ENCODE measurements at regions not wholly inside any gene's neighbourhood (a gene's known extent, or its start where the extent isn't known, plus 50 kb on each side); places are given as distances from the start of the nearest gene placed in this dataset.

DNA sequence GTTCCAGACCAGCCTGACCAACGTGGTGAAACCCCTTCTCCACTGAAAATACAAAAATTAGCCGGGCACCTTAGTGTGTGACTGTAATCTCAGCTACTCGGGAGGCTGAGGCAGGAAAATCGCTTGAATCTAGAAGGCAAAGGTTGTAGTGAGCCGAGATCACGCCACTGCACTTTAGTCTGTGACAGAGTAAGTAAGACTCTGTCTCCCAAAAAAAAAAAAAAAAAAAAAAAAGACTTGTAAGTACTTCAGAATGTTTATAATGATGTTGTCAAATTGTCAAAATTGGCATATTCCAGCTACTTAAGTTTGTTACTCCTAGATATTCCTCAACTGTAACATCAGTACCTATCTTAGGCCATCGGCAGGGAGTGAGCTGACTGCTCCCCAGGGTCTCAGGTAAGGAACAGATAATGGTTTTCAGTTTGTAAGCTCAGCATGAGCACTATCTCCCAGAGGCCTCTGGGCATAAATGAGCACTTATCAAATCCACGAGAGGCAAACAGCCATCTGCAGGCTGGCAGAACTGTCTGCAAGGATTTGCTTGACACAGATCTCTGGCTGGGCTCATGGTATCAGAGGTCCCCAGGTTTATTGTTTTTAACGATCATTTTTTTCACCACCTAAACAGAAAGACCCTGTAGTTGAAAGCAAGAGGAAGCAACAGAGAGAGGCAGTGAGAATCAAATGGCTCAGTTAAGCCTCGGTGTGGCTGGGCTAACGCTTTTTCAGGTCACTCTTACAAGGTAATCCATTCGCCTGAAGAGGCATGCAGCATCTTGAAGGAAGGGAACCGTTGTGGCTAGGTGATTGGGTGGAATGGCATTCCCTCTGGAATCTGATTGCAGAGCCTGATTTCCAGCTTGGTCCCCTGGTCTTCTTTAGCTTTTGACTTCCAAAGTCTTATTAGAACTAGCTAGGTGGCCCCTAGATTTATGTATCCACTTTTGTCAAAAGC, 115.9 kb downstream of the LY86 start:
- H3K4me3 ChIP-seq (ENCODE audit: low read depth, low read length) = no peak overlapping the region
- no peak for DNase-seq (ENCODE audit: low read depth)
- TF ChIP-seq, protein P1, sequence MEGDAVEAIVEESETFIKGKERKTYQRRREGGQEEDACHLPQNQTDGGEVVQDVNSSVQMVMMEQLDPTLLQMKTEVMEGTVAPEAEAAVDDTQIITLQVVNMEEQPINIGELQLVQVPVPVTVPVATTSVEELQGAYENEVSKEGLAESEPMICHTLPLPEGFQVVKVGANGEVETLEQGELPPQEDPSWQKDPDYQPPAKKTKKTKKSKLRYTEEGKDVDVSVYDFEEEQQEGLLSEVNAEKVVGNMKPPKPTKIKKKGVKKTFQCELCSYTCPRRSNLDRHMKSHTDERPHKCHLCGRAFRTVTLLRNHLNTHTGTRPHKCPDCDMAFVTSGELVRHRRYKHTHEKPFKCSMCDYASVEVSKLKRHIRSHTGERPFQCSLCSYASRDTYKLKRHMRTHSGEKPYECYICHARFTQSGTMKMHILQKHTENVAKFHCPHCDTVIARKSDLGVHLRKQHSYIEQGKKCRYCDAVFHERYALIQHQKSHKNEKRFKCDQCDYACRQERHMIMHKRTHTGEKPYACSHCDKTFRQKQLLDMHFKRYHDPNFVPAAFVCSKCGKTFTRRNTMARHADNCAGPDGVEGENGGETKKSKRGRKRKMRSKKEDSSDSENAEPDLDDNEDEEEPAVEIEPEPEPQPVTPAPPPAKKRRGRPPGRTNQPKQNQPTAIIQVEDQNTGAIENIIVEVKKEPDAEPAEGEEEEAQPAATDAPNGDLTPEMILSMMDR (IDR thresholded peaks at IDR 0.05; ENCODE audit: control insufficient read depth, extremely low read depth, insufficient read depth) = no peak

DNA sequence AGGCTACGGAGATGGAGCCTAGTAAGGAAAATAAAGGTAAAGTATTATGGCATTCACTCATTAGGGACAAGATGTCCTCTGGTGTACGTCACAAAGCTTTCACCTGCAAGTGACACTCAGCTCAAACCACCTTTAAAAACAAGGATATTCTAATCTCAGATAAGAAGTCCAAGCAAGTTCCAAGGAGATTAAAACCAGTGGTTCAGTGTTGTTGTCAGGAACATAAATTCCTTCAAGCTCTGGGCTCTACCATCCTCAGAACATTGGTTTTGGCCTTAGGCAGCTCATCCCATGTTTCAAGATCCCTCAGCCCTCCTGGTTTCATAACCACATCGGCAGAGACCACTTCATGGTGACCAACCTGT, 116.5 kb downstream of the LY86 start:
- no peak overlapping the region for H3K4me3 ChIP-seq (ENCODE audit: low read depth, low read length)
- no peak for DNase-seq (ENCODE audit: low read depth)
- TF ChIP-seq, protein P1 (IDR thresholded peaks at IDR 0.05; ENCODE audit: control insufficient read depth, extremely low read depth, insufficient read depth) = no peak

DNA sequence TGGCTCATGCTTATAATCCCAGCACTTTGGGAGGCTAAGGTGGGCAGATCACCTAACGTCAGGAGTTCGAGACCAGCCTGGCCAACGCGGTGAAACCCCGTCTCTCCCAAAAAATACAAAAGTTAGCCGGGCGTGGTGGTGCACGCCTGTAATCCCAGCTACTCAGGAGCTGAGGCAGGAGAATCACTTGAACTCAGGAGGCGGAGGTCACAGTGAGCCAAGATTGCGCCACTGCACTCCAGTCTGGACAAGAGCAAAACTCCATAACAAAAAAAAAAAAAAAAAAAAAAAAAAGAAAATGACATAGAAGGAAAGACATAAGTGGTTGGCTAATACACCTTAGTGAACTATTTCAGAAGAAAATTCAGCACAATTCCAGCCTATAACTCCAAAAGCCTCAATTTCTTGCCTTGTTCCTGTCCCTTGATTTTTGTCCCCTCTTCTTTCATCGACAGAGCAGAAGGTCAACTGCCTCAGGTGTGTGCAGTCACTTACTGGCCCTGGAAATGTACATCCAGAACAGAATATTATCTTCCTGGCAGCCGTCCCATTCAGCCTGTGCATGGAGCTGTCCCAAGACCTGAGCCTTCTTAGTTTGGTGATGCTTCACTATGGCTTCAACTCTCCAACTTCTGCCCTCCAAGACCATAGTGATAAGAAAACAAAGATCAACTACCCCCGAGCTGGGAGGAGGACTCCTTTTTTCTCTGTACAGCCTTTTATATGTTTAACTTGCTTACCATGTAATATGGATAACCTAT, 117.6 kb downstream of the LY86 start:
- DNase-seq (ENCODE audit: low read depth) = no peak
- H3K4me3 ChIP-seq (ENCODE audit: low read depth, low read length) = no peak overlapping the region
- TF ChIP-seq, protein P1 (IDR thresholded peaks at IDR 0.05; ENCODE audit: control insufficient read depth, extremely low read depth, insufficient read depth) = no peak

DNA sequence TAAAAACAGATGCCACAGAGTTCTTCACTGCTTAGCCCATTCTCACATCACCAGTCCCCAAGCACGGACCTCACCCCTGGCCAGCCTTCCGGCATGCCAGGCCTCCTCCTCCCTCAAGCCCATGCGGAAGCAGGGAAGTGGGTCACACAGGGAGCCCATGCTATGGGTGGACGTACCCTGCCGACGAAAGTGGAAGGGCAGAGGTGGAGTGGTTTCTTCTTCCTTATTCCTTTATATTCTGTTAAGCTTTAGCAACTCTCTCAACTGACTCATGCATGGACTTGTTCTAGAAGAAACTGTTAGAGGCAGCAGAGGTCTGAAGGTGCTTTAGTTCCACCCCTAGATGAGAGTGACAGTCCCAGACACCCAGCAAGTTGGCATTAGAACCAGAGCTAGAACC, 118.6 kb downstream of the LY86 start:
- H3K4me3 ChIP-seq (ENCODE audit: low read depth, low read length) = no peak overlapping the region
- TF ChIP-seq, protein P1 (IDR thresholded peaks at IDR 0.05; ENCODE audit: control insufficient read depth, extremely low read depth, insufficient read depth) = no peak
- no peak for DNase-seq (ENCODE audit: low read depth)

DNA sequence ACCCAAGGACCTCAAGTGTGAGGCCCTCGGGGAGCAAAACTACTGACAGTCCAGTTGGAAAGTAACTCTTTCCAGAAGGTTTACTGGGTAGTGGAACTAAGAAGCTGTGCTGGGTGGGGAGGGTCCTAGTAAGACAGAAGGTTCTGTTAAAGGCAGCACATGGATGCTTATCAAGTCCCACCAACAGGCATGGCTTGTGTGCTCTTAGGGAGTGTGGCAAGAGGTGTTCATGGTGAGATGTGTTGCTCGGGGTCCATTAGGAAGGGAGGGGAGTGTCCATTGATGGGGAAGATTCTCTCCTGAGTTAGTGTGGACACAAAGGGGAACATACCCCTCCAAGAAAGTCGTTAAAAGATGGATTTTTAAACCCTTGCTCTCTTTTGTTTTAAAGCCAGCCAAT, 120.6 kb downstream of the LY86 start:
- no peak for DNase-seq (ENCODE audit: low read depth)
- TF ChIP-seq, protein P1 (IDR thresholded peaks at IDR 0.05; ENCODE audit: control insufficient read depth, extremely low read depth, insufficient read depth) = no peak
- no peak overlapping the region for H3K4me3 ChIP-seq (ENCODE audit: low read depth, low read length)

DNA sequence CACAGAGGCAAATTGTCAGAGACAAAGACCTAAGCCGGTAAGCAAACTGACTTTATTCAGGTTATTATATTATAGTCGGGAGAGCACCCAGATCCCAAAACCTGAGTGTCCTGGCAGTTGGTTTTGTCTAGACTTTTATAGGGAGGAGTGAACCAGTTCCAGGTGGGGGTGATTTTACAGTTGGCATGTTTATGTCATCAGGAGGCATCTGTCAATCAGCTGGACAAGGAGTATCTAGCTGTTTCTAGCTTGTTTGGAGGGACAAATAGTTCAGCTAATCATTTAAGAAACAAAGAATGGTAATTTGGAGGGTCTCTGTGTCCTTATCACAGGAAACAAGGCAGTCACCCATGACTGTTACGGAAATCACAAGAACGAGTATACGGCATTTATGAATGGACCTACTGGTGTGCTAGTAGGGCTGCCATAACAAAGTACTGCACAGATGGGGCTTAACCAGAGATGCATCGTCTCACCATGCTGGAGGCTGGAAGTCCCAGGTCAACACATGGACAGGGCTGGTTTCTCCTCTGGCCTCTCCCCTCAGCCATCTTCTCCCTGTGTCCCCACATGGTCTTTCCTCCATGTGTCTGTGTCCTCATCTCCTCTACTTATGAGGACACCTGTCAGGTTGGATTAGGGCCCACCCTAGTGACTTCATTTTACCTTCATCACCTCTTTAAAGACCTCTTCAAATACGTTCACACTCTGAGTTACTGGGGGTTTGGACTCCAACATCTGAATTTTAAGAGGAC, 122.7 kb downstream of the LY86 start:
- DNase-seq (ENCODE audit: low read depth) = no peak
- TF ChIP-seq, protein P1 (IDR thresholded peaks at IDR 0.05; ENCODE audit: control insufficient read depth, extremely low read depth, insufficient read depth) = no peak
- H3K4me3 ChIP-seq (ENCODE audit: low read depth, low read length) = no peak overlapping the region

Data from LNCaP clone FGC (cell line).